Liver (tissue), 8 donors: ENCODE measurements at regions not wholly inside any gene's neighbourhood (a gene's known extent, or its start where the extent isn't known, plus 50 kb on each side); places are given as distances from the start of the nearest gene placed in this dataset.

Experiments used
- DNase-seq: peaks from one replicate; pipeline ENCODE4 v3.0.0-alpha.2; 2017; ENCODE audit warnings: low spot score
- H3K27ac ChIP-seq, 2 donors: one replicate each; pipeline ENCODE4 v1.7.0; 2013; ENCODE audit warnings: inconsistent platforms in 2 of 2, low read length in 2 of 2, control low read depth in 1 of 2, low read depth in 1 of 2, mild to moderate bottlenecking in 1 of 2
- H3K27me3 ChIP-seq, 4 donors: one replicate each; pipeline versions ENCODE4 v1.6.1 to v1.7.0; 2013; ENCODE audit warnings: low read length in 3 of 4, inconsistent platforms in 1 of 4, mild to moderate bottlenecking in 1 of 4, moderate library complexity in 1 of 4; ENCODE audit not compliant: control insufficient read depth in 4 of 4, insufficient read depth in 4 of 4
- H3K36me3 ChIP-seq, 4 donors: one replicate each; pipeline versions ENCODE4 v1.6.1 to v1.7.0; 2013; ENCODE audit warnings: low read length in 3 of 4, mild to moderate bottlenecking in 3 of 4, low read depth in 1 of 4, moderate library complexity in 1 of 4; ENCODE audit not compliant: control insufficient read depth in 4 of 4, insufficient read depth in 3 of 4
- H3K4me1 ChIP-seq, 4 donors: one replicate each; pipeline versions ENCODE4 v1.6.1 to v1.7.0; 2013; ENCODE audit warnings: low read length in 3 of 4, mild to moderate bottlenecking in 3 of 4, moderate library complexity in 1 of 4; ENCODE audit not compliant: control insufficient read depth in 4 of 4, insufficient read depth in 4 of 4
- H3K4me3 ChIP-seq, 3 donors: one replicate each; pipeline versions ENCODE4 v1.6.1 to v1.7.0; 2013; ENCODE audit warnings: low read length in 3 of 3, control low read depth in 1 of 3, low read depth in 1 of 3, mild to moderate bottlenecking in 1 of 3
- H3K9ac ChIP-seq, 2 donors: one replicate each; pipeline ENCODE4 v1.7.0; 2013; ENCODE audit warnings: low read length in 2 of 2, mild to moderate bottlenecking in 2 of 2, moderate library complexity in 2 of 2, control low read depth in 1 of 2, low read depth in 1 of 2
- H3K9me3 ChIP-seq, 4 donors: one replicate each; pipeline versions ENCODE4 v1.6.1 to v1.7.0; 2013; ENCODE audit warnings: low read length in 3 of 4; ENCODE audit not compliant: control insufficient read depth in 4 of 4
- EGR1 ChIP-seq, 2 donors: IDR thresholded peaks; 2 replicates each; pipeline ENCODE4 v1.6.1; 2016 to 2018; ENCODE audit warnings: antibody characterized with exemption in 2 of 2, low read depth in 2 of 2
- FOXA1 ChIP-seq: IDR thresholded peaks from 2 replicates; pipeline ENCODE4 v1.6.1; 2016; ENCODE audit warnings: antibody characterized with exemption
- FOXA2 ChIP-seq: IDR thresholded peaks from 2 replicates; pipeline ENCODE4 v1.6.1; 2016; ENCODE audit warnings: antibody characterized with exemption
- GABPA ChIP-seq, 2 donors: IDR thresholded peaks in 1 of 2; conservative IDR thresholded peaks in 1 of 2; 2 replicates each; pipeline ENCODE4 v1.6.1; 2016; ENCODE audit warnings: antibody characterized with exemption in 2 of 2, mild to moderate bottlenecking in 1 of 2, moderate library complexity in 1 of 2
- HNF4A ChIP-seq, 2 donors: conservative IDR thresholded peaks; 2 replicates each; pipeline ENCODE4 v1.6.1; 2016; ENCODE audit warnings: antibody characterized with exemption in 2 of 2, mild to moderate bottlenecking in 2 of 2
- HNF4G ChIP-seq: IDR thresholded peaks from 2 replicates; pipeline ENCODE4 v1.6.1; 2016; ENCODE audit warnings: antibody characterized with exemption
- JUND ChIP-seq, 2 donors: IDR thresholded peaks; 2 replicates each; pipeline ENCODE4 v1.6.1; 2016; ENCODE audit warnings: antibody characterized with exemption in 2 of 2
- NR2F2 ChIP-seq: IDR thresholded peaks from 2 replicates; pipeline ENCODE4 v1.6.1; 2016; ENCODE audit warnings: antibody characterized with exemption
- RAD21 ChIP-seq, 2 donors: IDR thresholded peaks; 2 replicates each; pipeline ENCODE4 v1.6.1; 2016; ENCODE audit warnings: antibody characterized with exemption in 2 of 2, mild to moderate bottlenecking in 2 of 2
- RXRA ChIP-seq, 2 donors: IDR thresholded peaks; 2 replicates each; pipeline ENCODE4 v1.6.1; 2017 to 2018; ENCODE audit warnings: antibody characterized with exemption in 2 of 2, mild to moderate bottlenecking in 1 of 2
- SP1 ChIP-seq: IDR thresholded peaks from 2 replicates; pipeline ENCODE4 v1.6.1; 2018; ENCODE audit warnings: antibody characterized with exemption, mild to moderate bottlenecking
- TAF1 ChIP-seq: conservative IDR thresholded peaks from 2 replicates; pipeline ENCODE4 v1.6.1; 2016; ENCODE audit warnings: antibody characterized with exemption, mild to moderate bottlenecking
- YY1 ChIP-seq: IDR thresholded peaks from 2 replicates; pipeline ENCODE4 v1.6.1; 2016; ENCODE audit warnings: antibody characterized with exemption, mild to moderate bottlenecking
- WGBS: extraction: QIAGEN DNeasy Blood & Tissue Kit; methylation state at CpG from one replicate; pipeline ENCODE4 v1.1.7; 2013; 5-methylcytosine and 5-hydroxymethylcytosine counted together
- TF ChIP-seq, protein P1 (sequence below): IDR thresholded peaks from 2 replicates; pipeline ENCODE4 v1.6.1; 2016; ENCODE audit warnings: antibody characterized with exemption
- TF ChIP-seq, protein P2 (sequence below): IDR thresholded peaks from 2 replicates; pipeline ENCODE4 v1.6.1; 2016; ENCODE audit warnings: antibody characterized with exemption
- TF ChIP-seq, protein P3 (sequence below): IDR thresholded peaks from 2 replicates; pipeline ENCODE4 v1.6.1; 2016; ENCODE audit warnings: antibody characterized with exemption
- TF ChIP-seq, protein P4 (sequence below): IDR thresholded peaks from 2 replicates; pipeline ENCODE4 v1.6.1; 2016; ENCODE audit warnings: antibody characterized with exemption, mild to moderate bottlenecking
- TF ChIP-seq, protein P5 (sequence below): fragments of 150-350 bp; IDR thresholded peaks from 2 replicates; pipeline ENCODE4 v1.5.1; 2017; ENCODE audit warnings: improper control_type of control experiment, low read depth, low read length; ENCODE audit not compliant: missing input control
- donor health status: healthy.
- donor health status: healthy.
- donor health status: healthy.
- donor health status: healthy.
- donor health status: healthy.

DNA sequence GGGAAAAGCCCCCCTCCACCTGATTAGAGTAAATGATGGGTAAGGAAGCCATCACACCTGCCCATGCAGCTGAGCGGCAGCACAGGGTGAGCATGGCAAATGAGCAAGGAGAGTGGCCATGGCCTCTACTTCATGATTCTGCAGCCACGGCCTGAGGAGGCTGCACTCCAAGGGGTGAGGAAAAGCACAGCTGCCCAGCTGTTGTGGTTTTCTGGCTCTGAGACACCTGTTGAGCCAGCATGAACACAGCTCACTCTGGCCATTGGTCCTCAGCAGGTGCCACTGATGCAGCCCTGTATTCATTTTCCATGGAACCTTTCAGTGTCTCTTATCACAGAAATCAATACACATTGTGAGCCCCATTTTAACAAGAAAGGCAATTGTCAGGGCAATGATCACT lies 707.2 kb downstream of the AACS start:
- H3K27me3 ChIP-seq, result peaks cover 0 to 4% (median 0%) of the 10 kb centered on the region in 4 donors
- TF ChIP-seq GABPA (IDR thresholded peaks at IDR 0.05 in 1 of 2, conservative IDR thresholded peaks at IDR 0.05 in 1 of 2) (no peak), RXRA (IDR thresholded peaks at IDR 0.05) (no peak), HNF4G (no peak), FOXA1 (no peak), FOXA2 (no peak), SP1 (no peak), JUND (IDR thresholded peaks at IDR 0.05) (no peak), TAF1 (no peak), RAD21 (IDR thresholded peaks at IDR 0.05) (no peak), EGR1 (IDR thresholded peaks at IDR 0.05; ENCODE audit: low read depth in 2 of 2) (no peak), HNF4A (conservative IDR thresholded peaks at IDR 0.05) (no peak), NR2F2 (no peak), YY1 (no peak)
- TF ChIP-seq, protein P1, sequence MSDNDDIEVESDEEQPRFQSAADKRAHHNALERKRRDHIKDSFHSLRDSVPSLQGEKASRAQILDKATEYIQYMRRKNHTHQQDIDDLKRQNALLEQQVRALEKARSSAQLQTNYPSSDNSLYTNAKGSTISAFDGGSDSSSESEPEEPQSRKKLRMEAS, result no peak
- TF ChIP-seq, protein P2, sequence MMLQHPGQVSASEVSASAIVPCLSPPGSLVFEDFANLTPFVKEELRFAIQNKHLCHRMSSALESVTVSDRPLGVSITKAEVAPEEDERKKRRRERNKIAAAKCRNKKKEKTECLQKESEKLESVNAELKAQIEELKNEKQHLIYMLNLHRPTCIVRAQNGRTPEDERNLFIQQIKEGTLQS, result no peak
- TF ChIP-seq, protein P3, sequence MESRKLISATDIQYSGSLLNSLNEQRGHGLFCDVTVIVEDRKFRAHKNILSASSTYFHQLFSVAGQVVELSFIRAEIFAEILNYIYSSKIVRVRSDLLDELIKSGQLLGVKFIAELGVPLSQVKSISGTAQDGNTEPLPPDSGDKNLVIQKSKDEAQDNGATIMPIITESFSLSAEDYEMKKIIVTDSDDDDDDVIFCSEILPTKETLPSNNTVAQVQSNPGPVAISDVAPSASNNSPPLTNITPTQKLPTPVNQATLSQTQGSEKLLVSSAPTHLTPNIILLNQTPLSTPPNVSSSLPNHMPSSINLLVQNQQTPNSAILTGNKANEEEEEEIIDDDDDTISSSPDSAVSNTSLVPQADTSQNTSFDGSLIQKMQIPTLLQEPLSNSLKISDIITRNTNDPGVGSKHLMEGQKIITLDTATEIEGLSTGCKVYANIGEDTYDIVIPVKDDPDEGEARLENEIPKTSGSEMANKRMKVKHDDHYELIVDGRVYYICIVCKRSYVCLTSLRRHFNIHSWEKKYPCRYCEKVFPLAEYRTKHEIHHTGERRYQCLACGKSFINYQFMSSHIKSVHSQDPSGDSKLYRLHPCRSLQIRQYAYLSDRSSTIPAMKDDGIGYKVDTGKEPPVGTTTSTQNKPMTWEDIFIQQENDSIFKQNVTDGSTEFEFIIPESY, result no peak
- TF ChIP-seq, protein P4, sequence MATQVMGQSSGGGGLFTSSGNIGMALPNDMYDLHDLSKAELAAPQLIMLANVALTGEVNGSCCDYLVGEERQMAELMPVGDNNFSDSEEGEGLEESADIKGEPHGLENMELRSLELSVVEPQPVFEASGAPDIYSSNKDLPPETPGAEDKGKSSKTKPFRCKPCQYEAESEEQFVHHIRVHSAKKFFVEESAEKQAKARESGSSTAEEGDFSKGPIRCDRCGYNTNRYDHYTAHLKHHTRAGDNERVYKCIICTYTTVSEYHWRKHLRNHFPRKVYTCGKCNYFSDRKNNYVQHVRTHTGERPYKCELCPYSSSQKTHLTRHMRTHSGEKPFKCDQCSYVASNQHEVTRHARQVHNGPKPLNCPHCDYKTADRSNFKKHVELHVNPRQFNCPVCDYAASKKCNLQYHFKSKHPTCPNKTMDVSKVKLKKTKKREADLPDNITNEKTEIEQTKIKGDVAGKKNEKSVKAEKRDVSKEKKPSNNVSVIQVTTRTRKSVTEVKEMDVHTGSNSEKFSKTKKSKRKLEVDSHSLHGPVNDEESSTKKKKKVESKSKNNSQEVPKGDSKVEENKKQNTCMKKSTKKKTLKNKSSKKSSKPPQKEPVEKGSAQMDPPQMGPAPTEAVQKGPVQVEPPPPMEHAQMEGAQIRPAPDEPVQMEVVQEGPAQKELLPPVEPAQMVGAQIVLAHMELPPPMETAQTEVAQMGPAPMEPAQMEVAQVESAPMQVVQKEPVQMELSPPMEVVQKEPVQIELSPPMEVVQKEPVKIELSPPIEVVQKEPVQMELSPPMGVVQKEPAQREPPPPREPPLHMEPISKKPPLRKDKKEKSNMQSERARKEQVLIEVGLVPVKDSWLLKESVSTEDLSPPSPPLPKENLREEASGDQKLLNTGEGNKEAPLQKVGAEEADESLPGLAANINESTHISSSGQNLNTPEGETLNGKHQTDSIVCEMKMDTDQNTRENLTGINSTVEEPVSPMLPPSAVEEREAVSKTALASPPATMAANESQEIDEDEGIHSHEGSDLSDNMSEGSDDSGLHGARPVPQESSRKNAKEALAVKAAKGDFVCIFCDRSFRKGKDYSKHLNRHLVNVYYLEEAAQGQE, result no peak
- TF ChIP-seq, protein P5, sequence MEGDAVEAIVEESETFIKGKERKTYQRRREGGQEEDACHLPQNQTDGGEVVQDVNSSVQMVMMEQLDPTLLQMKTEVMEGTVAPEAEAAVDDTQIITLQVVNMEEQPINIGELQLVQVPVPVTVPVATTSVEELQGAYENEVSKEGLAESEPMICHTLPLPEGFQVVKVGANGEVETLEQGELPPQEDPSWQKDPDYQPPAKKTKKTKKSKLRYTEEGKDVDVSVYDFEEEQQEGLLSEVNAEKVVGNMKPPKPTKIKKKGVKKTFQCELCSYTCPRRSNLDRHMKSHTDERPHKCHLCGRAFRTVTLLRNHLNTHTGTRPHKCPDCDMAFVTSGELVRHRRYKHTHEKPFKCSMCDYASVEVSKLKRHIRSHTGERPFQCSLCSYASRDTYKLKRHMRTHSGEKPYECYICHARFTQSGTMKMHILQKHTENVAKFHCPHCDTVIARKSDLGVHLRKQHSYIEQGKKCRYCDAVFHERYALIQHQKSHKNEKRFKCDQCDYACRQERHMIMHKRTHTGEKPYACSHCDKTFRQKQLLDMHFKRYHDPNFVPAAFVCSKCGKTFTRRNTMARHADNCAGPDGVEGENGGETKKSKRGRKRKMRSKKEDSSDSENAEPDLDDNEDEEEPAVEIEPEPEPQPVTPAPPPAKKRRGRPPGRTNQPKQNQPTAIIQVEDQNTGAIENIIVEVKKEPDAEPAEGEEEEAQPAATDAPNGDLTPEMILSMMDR, result no peak
- no peaks in the 10 kb centered on the region for H3K4me1 ChIP-seq
- H3K4me3 ChIP-seq, result no peak overlapping the region
- no peak for DNase-seq
- no peaks in the 10 kb centered on the region for H3K36me3 ChIP-seq
- 86% methylated on average over 2 of the region's 2 CpGs for WGBS
- no peak overlapping the region for H3K9ac ChIP-seq
- H3K27ac ChIP-seq, result no peak overlapping the region
- no peaks in the 10 kb centered on the region for H3K9me3 ChIP-seq
